GM19467 (cell line): ENCODE measurements at regions not wholly inside any gene's neighbourhood (a gene's known extent, or its start where the extent isn't known, plus 50 kb on each side); places are given as distances from the start of the nearest gene placed in this dataset.

Source experiments
- ATAC-seq: cut with Tn5 transposase; IDR thresholded peaks from one replicate; pipeline ENCODE4 v1.9.1; 2021; ENCODE audit warnings: mild to moderate bottlenecking, moderate library complexity; ENCODE audit not compliant: unreplicated experiment

DNA sequence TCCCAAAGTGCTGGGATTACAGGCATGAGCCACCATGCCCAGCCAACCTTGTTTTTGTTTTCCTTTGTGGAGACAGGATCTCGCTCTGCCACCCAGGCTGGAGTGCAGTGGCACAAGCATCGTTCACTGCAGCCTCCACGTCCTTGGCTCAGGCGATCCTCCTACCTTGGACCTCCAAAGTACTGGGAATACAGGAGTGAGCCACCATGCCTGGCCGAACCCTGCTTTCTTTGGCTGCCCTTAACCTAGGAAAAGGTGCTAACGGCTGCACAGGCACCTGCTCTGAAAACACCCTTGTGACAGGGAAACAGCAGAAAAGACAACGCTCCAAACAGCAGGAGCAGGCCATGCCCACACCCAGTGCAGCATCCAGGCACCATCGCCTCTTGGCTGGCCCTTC, 71.9 kb downstream of the OAT start:
- no peak for ATAC-seq

DNA sequence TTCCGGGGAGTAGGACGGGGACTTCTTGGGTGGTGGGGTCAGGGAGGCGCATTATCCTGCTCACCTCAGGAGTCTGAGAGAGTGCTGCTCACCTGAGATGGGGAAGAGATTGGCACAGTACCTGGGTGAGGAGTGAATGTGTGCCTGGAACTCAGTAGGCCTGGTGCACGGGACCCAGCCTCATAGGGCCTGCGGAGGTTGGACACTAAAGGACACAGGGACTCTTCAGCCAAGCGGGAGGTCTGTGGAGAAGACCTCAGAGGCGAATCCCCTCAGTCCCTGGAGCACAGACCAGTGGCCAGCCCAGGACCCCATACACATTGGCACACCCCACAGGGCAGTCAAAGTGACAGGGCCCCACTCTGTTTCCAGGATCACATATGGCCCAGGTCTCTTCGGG, 73.2 kb downstream of the OAT start:
- no peak for ATAC-seq

GRCh38 chr10:124344931-124345330, 73.8 kb downstream of the OAT start:
- ATAC-seq = no peak

GRCh38 chr10:124344266-124344590, 74.5 kb downstream of the OAT start:
- no peak for ATAC-seq

- no peak for ATAC-seq
Measured at GRCh38 chr10:124343351-124344265, 75.1 kb downstream of the OAT start.

GRCh38 chr10:124342821-124343170, 75.9 kb downstream of the OAT start:
- no peak for ATAC-seq

DNA sequence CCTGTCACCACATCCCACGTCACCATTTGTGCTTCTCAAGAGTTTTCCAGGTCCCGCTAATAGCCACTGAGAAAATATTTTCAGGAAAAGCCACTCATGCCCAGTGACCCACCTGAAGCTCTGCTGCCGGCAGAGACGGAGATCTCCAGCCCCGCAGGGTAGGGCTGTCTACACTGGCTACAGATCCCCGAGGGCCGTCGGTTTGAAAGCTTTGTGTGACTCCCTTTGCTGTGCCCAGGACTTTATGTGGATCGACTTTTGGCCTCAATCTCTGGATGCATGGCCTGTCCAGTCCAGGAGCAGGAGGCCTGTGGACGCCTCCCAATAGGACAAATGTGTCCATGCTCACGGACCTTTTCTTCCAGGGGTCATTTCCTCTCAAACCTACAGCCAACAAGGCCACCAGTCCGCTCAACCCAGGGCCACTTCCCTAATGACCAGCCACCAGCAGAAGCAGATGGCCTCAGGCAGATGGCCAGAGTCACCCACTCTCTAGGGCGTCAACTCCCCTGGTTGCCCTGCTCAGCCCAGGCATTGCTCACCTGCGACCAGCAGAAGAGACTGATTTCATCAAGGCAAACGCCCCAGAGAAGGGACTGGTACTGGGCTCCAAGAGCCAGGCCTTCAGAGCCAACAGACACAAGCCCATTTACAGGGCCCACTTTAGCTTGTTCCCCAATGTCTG, 76.4 kb downstream of the OAT start:
- ATAC-seq = no peak

- ATAC-seq = no peak
Measured at GRCh38 chr10:124341768-124342135, 77.0 kb downstream of the OAT start.

DNA sequence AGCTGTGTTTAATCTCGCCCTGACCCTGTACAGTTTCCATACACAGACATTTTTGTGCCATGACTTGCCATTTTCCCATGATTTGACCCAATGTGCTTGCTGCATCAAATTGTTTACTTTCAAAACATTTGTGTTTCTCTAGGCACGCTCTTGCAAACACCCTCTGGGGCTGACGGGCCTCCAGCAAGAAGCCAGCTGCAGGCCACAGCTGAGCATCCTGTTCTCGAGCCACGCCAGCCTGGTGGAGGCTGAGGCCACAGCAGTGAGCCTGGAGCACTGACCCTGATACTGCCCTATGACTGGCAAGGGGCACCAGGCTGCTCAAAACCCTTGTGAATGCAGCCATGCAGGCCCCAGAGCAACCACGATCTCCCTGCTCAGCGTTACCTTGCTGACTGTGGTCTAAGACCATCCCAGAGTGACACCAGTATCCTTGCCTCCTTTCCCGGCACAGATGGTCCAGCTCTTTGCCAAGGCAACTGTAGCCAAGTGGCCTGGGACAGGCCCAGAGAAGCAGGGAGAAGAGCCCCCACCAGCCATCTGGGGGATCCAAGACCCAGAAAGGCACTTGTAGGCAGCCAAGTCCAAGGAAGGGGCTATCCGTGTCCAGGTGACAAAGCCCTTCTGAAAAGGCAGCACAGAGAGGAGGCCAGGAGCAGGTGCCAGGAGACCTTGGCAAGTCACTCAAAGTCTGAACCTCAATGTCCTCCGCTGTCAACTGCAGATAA, 78.5 kb downstream of the OAT start:
- no peak for ATAC-seq

GRCh38 chr10:124339119-124340032, 79.3 kb downstream of the OAT start:
- ATAC-seq = no peak

DNA sequence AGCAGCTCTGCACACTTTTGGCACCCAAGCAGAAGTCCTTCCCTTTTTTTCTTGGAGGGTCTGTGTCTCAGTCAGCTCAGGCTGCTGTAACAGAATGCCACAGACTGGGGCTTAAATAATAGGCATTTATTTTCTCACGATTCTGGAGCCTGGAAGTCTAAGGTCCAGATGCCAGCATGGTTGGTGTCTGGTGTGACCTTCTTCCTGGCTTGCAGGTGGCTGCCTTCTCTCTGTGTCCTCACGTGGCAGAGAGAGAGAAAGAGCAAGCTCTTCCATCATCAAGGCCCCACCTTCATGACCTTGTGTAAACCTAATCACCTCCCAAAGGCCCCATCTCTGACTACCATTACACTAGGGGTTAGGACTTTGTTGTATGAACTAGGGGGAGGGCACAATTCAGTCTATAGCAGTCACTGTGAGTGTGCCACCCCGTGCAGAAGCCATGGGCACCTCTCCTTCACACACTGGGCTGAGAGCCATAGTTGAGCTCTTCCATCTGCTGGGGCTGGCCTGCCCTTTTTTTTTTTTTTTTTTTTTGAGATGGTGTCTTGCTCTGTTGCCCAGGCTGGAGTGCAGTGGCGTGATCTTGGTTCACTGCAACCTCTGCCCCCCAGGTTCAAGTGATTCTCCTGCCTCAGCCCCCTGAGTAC, 80.3 kb downstream of the OAT start:
- no peak for ATAC-seq

DNA sequence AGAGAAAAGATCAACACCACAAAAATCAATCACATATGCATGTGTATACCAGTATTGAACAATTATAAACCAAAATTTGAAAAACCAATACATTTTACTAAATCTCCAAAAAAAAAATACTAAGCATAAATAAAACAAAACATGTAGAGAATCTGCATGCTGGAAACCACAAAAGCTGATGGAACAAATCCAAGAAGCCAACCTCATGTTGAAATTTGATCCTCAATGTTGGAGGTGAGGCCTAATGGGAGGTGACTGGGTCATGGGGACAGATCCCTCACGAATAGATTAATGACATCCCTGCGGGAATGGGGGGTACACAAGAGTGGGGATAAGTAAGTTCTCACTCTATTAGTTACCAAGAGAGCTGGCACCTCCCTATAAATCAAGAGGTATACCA, 82.5 kb downstream of the OAT start:
- ATAC-seq = no peak

DNA sequence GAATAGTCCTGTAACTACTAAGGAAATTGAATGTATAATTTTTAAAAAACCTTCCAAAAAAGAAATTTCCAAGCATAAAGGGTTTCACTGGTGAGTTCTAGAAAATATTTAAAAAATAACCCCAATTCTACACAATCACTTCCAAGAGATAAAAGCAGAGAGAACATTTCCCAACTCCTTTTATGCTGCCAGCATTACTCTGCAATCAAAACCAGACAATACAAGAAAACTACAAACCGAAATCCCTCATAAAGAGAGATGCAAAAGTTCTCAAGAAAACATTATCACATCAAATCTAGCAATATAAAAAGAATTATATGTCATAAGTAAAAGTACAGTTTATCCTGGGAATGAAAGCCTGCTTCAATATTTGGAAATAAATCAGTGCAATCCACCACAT, 84.8 kb downstream of the OAT start:
- ATAC-seq = no peak

DNA sequence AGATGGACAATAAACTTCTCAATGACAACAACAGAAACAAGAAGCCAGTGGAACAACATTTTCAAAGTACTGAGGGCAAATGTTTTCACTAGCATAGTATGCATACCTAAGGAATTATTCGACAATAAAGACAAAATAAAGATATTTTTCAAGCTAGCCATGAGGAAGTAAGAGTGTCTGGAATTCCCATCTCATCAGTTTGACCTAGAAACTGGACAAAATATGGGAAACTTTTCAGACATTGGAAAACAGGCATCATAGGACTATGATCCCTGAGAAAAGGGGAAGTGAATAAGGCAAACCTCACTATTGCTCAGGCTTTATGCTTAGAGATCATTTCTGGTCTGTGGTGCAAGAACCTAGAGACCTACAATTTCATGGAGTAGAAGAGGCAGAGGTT, 86.3 kb downstream of the OAT start:
- no peak for ATAC-seq

GRCh38 chr10:124329941-124330340, 88.8 kb downstream of the OAT start:
- no peak for ATAC-seq

DNA sequence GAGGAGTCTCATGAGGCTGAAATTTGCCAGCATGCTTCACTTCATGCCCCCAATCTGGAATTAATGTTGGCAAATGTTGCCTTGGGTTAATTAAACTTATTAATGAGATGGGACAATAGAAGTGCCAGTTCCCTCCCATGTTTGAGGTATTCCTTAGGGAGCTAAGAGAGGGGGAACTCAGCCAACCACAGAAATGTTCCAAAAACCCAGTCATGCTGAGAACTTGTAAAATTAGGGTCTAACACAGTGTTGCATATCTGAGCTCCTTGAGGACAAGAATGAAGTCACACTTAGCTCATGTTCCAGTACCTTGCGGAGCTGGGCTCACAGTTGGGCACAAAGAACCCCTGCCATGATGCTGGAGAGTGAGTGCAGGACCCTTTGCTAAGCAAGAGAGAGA, 89.4 kb downstream of the OAT start:
- no peak for ATAC-seq

DNA sequence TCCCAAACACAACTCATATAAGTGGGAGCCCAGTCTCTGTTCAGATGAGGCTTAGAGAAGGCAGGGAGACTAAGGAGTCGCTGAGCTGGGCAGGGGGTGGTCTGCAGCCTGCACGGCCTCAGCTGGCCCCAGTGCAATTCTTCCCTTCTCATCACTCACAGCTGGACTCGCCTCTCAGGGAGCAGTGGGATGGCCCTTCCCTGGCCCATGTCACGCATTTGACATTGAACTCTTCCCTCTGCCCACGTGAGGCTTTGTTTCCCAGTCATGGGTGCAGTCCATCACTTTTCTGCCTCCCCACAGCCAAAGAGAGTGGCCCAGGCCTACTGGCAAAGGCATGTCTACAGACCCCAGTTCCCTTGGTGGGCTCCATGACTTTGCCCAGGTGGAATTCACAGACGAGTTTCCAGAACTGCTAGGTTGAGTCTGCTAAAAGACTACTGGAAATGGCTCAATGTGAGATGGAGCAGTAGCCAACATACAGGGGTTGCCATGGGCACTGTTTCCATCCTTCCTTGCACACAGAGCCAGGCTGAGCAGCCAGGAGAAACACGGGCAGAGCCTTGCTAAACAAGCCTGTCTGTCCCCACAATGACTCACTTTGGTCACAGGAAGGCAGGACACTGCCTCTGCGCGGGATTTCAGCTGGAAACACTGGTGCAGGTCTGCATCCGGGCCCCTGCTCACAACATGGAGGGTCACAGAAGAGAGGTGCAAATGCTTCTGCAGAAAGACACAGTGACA, 90.1 kb downstream of the OAT start:
- ATAC-seq = no peak

DNA sequence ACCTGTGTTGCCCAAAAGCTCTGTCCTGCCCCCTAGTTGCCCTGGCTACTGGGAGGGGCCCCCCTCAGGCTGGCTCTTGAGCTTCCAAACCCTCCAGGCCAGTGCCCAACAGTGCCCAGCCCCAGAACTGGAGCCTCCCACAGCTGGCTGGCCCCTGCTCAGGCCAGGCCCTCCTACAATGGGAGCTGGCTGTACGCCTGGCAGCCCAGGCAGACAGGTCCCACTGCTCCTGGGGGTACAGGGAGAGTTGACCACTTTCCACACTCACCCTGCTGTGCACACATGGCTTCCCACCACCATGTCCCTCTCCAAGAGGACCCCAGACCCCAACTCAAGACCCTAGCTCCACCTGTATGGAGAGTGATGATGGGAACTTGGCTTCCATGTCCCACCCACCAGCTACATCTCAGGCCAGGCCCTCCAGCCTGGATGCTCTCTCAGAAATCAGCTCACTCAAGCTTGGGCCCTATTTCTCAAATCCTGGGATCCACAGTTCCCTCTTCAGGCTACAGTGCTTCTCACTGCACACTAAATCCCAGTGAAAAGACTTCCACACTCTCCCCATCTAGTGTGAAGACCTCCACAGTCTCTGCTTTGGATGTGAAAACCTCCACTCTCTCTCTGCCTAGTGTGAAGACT, 92.6 kb downstream of the OAT start:
- no peak for ATAC-seq

DNA sequence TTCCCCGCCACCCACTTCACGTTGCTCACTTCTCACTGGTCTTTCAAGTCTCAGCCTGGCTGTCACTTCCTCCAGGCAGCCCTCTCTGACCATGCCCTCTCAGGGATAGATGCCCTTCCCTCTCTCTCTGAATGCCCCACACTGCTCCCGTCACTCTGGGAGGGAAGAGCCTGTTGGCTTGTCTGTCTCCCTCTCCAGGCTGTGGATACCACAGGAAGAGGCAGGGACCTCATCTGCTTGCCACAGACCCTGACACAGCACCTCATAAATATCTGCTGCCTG, 93.1 kb downstream of the OAT start:
- no peak for ATAC-seq
